ENCODE measurements at regions not wholly inside any gene's neighbourhood (a gene's known extent, or its start where the extent isn't known, plus 50 kb on each side); places are given as distances from the start of the nearest gene placed in this dataset.

GRCh38 chr13:104086759-104087158 is 1020.5 kb upstream of the SLC10A2 start:
- TF ChIP-seq CTCF (IDR thresholded peaks at IDR 0.05; ENCODE audit: poor library complexity) (no peak), EZH2phosphoT487 (IDR thresholded peaks at IDR 0.05; ENCODE audit: low read depth, severe bottlenecking, unreplicated experiment) (no peak)

Measured in hepatocyte (in vitro differentiated cells).